Sciatic nerve (tissue), 2 donors: ENCODE measurements at regions not wholly inside any gene's neighbourhood (a gene's known extent, or its start where the extent isn't known, plus 50 kb on each side); places are given as distances from the start of the nearest gene placed in this dataset.

ENCODE experiments used
- ATAC-seq: fragments of 200-7000 bp; cut with Tn5 transposase; one replicate; pipeline ENCODE4 v1.9.1; 2020; ENCODE audit warnings: mild to moderate bottlenecking, moderate library complexity
- DNase-seq: peaks from one replicate; pipeline ENCODE4 v3.0.0-alpha.2; 2020; ENCODE audit warnings: low spot score
- intact Hi-C: fragments of 100-400 bp; cut with DNase I; formaldehyde crosslinking; loops from one replicate; pipeline ENCODE4 v1.14.2; 2022
- donor health status: DM: no; HTN: no; CAD: no.
- donor health status: DM: no; HTN: no; CAD: no.

DNA sequence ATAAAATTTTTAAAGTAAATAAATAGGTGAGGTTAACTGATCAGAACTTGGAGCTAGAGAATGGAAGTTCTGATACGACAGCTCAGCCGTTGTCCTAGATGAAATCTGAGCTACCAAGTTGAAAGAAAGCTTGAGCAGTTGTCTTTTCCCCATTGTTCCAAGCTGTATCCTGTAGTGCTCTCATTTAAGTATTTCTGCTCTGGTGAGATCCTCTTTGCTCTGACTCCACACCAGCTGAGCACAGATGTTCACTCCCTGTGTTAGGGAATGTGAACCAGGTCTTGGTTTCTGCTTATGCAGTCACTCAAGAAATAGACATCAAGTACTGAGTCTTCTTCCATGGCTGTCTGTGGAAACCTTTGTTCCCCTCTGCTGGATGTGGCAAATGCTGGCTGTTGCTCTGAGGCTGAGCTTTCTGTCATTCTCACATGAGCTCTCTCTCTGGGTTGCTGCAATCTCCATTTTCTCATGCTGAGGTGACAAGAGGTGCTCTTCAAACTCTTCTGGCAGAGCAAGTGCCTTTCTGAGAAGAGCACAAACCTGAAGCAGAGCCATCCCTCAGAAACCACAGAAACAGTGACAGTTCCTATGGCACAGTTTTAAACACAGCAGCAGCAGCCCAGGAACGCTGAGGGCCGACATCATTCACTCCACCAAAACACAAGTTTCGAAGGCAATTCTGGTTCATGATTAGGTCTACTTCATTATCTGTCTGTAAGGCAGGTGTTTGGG lies 194.1 kb downstream of the SP3 start:
- DNase-seq (no peak), ATAC-seq (no peak)
- intact Hi-C loops: no loop called here

DNA sequence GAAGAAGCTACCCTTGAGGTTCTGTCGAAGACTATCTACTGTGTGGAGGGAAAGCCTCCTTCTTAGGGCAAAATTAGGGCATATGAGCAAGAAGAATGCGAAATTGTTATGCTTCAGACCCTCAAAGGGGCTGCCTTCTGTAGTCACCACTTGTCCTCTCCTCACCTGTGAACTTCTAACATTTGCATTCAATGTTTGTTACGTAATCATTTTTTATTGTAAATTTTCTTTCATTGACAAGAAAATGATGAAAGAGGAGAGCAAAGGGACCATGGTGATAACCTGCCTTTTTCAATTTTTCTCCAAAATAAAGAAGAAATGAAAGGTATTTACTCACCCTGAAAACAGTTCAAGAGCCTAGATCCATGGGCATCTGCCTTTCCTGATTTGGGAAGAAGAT lies 193.0 kb downstream of the SP3 start:
- intact Hi-C loops: no loop called here
- ATAC-seq (no peak), DNase-seq (no peak)

DNA sequence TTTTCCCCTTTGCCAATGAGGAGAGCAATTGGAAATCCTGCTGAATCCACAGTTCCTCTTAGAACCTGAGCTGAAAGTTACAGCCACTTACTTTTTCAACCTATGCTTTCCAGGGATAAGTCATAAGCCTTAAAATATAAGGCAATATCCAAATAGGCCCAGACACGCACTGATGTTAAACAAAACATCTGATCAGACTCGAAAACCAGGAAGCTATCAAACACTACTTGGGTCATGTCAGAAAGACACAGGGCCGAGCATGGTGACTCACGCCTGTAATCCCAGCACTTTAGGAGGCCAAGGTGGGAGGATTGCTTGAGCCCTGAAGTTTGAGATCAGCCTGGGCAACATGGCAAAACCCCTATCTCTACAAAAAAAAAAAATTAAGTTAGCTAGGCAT lies 192.1 kb downstream of the SP3 start:
- intact Hi-C loops: no loop called here
- ATAC-seq (no peak), DNase-seq (no peak)

GRCh38 chr2:173775440-173775839 lies 189.7 kb downstream of the SP3 start:
- no peak for DNase-seq
- intact Hi-C loops: no loop called here
- no peak for ATAC-seq

DNA sequence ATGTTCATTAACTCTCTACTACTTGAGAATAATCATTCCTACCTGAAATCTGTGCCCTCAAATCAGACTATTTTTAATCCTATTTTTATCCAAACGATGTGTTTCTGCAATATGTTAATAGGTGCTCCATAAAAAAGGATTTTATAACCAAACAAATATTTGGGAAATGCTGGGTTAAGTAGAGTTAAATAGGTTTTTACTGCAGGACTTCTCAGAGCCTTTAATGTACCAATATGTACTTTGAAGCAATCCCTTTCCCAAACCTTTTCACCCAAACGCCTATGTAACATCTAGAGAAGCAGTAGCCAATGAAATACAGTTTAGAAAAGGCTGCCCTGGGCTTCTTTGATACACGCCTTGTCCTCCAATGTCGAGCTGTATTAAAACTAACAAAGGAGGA lies 182.5 kb downstream of the SP3 start:
- intact Hi-C loops: no loop called here
- ATAC-seq (no peak), DNase-seq (no peak)

DNA sequence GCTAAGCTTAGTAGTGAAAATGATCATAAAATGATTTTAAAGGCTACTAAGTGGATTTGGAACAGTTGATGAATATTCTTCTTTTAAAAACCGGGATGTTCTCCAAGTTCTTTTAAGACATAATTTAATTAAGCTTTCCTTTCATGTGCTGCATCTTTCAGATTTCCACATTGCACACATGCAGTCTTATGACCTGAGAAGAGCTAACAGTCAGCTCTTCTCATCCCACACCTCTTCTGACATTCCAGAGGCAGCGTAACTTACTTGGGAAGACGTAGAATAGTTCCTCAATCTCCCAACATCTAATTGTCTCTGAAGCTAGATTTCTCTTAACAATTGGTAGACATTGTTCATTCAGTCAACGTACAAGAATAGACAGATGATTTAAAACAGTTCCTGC lies 181.8 kb downstream of the SP3 start:
- intact Hi-C loops: no loop called here
- ATAC-seq (no peak), DNase-seq (no peak)

DNA sequence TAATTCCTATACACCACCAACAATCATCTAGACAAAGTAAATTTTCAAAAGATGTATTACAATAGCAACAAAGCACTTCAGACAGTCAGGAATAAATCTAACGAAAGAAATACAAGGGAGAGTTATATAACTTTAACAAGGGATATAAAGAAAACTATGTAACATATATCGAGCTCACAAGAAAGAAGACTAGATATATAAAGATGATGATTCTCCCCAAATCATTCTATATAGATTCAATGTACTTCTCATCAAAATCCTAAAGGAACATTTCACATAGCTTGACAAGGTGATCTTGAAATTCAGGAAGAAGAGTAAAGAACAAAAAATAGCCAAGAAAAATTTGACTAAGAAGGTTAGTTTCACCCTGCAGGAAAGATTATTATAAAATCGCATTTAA lies 179.4 kb downstream of the SP3 start:
- DNase-seq (no peak), ATAC-seq (no peak)
- intact Hi-C loops: no loop called here

DNA sequence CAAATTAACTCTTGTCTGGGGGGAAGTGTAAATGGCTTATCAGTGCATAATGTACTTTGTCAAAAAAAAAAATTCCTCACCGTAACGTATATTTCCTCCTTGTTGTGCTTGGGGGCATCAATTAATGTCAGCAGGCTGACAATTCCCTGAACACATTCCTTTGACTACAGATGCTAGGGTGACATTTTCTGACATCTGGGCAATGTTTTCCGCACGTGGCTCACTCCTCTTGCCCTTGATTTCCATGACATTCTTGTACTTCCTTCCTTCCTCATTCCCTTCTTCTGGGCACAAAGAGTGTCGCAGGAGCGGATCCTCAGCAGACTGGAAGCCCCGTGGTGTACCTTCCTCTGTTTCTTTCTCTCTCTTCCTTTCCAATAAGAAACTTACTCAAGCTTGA lies 173.7 kb downstream of the SP3 start:
- intact Hi-C loops: no loop called here
- no peak for DNase-seq
- ATAC-seq: no peak

GRCh38 chr2:173792166-173792565 lies 173.0 kb downstream of the SP3 start:
- intact Hi-C loops: no loop called here
- no peak for DNase-seq
- ATAC-seq: no peak

GRCh38 chr2:173792741-173793140 lies 172.4 kb downstream of the SP3 start:
- DNase-seq (no peak), ATAC-seq (no peak)
- intact Hi-C loops: no loop called here

DNA sequence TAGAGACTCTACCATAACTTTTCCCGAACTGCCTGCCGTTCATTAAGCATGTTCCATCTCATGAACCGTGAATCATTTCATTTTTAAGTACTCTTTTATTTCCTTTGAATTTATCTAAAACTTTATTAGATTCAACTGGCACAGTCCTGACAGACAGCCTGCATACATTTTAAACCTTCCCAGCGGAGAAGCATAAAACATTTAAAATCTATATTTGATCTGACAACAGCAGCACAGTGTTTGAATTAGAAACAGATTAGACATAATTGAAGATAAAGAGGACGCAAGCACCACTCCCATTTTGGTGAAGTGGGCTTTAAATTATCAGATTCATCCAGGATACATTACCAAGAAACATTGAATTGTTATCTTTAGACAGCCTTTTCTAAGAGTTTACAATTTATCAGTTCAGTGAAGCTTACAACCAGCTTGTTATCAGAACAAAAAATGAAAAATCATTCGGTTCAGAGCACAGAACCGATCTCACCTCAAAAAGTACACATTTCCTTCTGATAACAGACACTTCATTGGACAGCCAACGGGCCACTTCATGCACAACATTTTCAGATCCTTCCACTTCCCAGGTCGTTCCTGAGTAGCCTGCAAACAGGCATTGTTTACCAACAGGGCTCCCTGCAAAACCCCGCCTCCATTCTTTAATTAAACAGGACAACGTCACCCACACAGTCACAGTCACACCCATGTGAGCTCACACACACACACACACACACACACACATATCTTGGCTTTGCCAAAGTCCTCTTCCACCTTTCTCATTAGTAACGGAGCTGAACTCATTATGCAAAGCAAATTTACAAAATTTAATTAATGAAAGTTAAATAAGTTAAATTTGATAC lies 171.2 kb downstream of the SP3 start:
- ATAC-seq: no peak
- DNase-seq: no peak
- intact Hi-C loops: no loop called here

DNA sequence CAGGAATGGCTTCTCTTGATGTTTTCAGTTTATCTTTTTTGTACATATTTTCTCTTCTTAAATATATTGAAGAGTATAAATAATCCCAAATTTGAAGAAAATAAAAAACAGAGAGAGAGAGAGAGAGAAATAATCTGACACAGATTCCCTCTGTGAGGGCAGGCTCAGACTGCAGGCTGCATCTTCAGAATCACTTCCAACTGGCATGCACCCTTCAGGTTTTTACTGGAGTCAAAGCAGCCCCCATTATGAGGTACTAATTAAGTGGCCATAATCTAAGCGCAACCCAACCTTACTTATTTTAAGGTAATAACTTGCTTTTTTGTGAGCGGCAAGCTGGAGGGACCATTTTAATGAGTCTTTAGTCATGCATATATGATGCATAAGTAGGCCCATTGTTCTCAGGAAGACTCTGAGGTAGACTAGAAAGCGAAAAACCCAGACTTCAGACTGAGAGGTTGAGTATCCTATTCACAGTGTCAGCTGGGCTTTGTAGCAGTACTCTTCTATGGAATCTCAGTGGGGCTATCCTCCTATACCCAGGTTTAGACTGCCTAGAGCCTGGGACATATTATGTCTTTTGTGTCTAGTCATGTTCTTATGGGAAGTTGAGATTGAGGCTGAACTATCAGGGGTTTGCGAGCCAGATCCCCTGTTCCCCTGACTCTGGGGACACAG lies 167.4 kb downstream of the SP3 start:
- DNase-seq (no peak), ATAC-seq (no peak)
- intact Hi-C loops: no loop called here

- intact Hi-C loops: no loop called here
- no peak for DNase-seq
- no peak for ATAC-seq
These were observed 162.7 kb downstream of the SP3 start for GRCh38 chr2:173802518-173802917.

DNA sequence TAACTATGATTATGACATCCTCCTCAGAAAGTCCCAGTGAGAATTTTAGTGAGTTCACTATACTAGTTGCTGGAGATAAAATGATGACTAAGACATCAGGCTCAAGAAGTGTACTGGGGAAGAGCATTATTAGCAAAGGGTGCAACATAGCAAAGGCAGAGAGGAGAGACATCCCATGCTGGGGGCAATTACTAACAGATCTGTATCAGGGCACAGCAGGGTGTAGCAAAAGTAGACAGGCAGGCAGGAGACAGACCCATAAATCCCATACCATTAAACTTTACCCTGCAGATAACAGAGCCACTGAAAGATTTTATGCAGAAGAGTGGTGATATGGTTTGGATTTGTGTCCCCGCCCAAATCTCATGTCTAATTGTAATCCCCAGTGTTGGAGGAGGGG lies 161.7 kb downstream of the SP3 start:
- DNase-seq (no peak), ATAC-seq (no peak)
- intact Hi-C loops: no loop called here

GRCh38 chr2:173806761-173807160 lies 158.4 kb downstream of the SP3 start:
- ATAC-seq: no peak
- intact Hi-C loops: no loop called here
- DNase-seq: no peak

DNA sequence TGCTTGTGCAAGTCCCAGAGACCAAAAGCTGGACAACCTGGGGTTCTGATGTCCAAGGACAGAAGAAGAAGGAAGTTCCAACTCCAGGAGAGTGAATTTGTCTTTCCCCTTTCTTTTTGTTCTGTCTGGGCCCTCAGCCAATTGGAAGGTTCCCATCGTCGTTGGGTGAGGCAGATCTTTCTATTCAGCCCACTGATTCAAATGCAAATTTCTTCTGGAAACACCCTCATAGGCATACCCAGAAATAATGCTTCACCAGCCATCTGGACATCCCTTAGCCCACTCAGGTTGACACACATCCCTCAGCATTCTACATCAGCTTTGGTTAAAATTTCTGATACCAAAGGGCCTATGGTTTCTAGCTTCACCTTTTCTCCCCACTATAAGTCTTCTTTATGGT lies 156.5 kb downstream of the SP3 start:
- DNase-seq: no peak
- intact Hi-C loops: no loop called here
- ATAC-seq: no peak

DNA sequence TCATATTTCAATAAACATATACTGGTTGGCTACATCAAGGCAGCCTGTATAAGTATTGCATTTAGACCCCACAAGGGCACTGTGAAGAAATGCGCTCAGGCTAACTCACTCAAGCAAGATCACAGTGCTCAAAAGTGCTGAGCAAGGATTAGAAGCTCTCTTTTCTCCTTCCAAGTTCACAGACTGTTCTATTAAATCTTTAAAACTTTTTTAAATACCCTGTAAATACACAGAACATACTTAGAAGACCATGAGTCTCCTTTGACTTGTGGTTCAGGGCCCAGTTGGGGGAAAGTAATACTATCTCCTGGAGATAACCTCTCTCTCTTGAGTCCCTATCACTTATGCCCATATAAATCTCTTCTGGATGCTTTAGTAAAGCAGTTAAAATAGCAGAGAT lies 152.9 kb downstream of the SP3 start:
- intact Hi-C loops: no loop called here
- DNase-seq (no peak), ATAC-seq (no peak)

GRCh38 chr2:173814306-173814705 lies 150.9 kb downstream of the SP3 start:
- intact Hi-C loops: no loop called here
- DNase-seq (no peak), ATAC-seq (no peak)

- ATAC-seq (no peak), DNase-seq (no peak)
- intact Hi-C loops: no loop called here
These were observed 149.4 kb downstream of the SP3 start for GRCh38 chr2:173815772-173816171.

DNA sequence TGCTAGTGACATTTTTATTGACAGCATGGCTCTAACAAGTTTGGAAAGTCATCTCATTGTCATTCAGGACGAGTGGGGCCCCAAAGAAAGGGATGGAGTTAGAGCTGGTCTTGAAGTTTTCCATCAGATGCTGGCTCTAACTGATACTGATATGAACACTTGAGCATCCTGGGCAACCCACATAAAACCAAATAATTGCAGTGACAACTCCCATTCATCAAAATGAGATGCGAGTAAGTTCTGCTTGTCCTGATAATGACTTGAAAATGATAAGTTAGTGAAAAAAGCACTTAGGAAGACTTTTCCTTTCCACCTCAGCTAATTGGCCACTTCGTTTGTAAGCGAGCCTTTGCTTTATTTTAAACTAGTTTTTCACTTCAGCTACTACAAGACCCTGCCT lies 147.6 kb downstream of the SP3 start:
- DNase-seq (no peak), ATAC-seq (no peak)

More for the DNA sequence above, 147.6 kb downstream of the SP3 start:
- intact Hi-C loops: no loop called here
